CD4-positive, alpha-beta T cell (primary cell): ENCODE measurements at regions not wholly inside any gene's neighbourhood (a gene's known extent, or its start where the extent isn't known, plus 50 kb on each side); places are given as distances from the start of the nearest gene placed in this dataset.

Experiments used
- ATAC-seq: fragments of 200-7000 bp; cut with Tn5 transposase; one replicate; pipeline ENCODE4 v1.10.0; 2022; ENCODE audit warnings: mild to moderate bottlenecking; ENCODE audit not compliant: poor library complexity
- CTCF ChIA-PET: fragments of 350-600 bp; sonication (Branson Sonifier 250); formaldehyde crosslinking; loops from one replicate; lab custom pipeline; 2021; ENCODE audit warnings: antibody characterized with exemption, inconsistent platforms; lab: Charles Lee
- POLR2A ChIA-PET: fragments of 350-600 bp; sonication (Branson Sonifier 250); formaldehyde crosslinking; loops from one replicate; lab custom pipeline; 2021; ENCODE audit warnings: antibody characterized with exemption, inconsistent platforms; lab: Charles Lee
- DNase-seq, 14 experiments: peaks; one replicate each; pipeline ENCODE4 v3.0.0-alpha.2; 2013 to 2020; ENCODE audit warnings: mixed read lengths in 2 of 14
- H3K27ac ChIP-seq, 2 donors: one replicate each; pipeline versions ENCODE4 v1.5.1 to v1.7.0; 2013; ENCODE audit warnings: low read length in 2 of 2, low read depth in 1 of 2, mild to moderate bottlenecking in 1 of 2
- H3K27me3 ChIP-seq, 2 experiments: 1 replicate in 1 of 2; 2 replicates in 1 of 2; pipeline versions ENCODE4 v1.6.1 to v1.7.0; 2013; ENCODE audit warnings: low read length in 2 of 2, control low read depth in 1 of 2, mild to moderate bottlenecking in 1 of 2, moderate library complexity in 1 of 2; ENCODE audit not compliant: insufficient read depth in 2 of 2, control insufficient read depth in 1 of 2
- H3K36me3 ChIP-seq: one replicate; pipeline ENCODE4 v1.6.1; 2013; ENCODE audit warnings: low read length, control low read depth; ENCODE audit not compliant: insufficient read depth
- H3K4me1 ChIP-seq: one replicate; pipeline ENCODE4 v1.6.1; 2013; ENCODE audit warnings: low read length, control low read depth; ENCODE audit not compliant: insufficient read depth
- H3K4me3 ChIP-seq: one replicate; pipeline ENCODE4 v1.5.1; 2013; ENCODE audit warnings: mild to moderate bottlenecking, low read length, moderate library complexity
- H3K9me3 ChIP-seq, 2 experiments: 1 replicate in 1 of 2; 2 replicates in 1 of 2; pipeline versions ENCODE4 v1.6.1 to v1.7.0; 2013; ENCODE audit warnings: low read length in 2 of 2, mild to moderate bottlenecking in 2 of 2, control low read depth in 1 of 2, moderate library complexity in 1 of 2; ENCODE audit not compliant: control insufficient read depth in 1 of 2, insufficient read depth in 1 of 2
- H3K27ac Mint-ChIP-seq: one replicate; pipeline ENCODE4 v1.8.0; 2020; ENCODE audit warnings: mixed read lengths
- H3K27me3 Mint-ChIP-seq: one replicate; pipeline ENCODE4 v1.8.0; 2021; ENCODE audit warnings: mixed read lengths
- H3K36me3 Mint-ChIP-seq: one replicate; pipeline ENCODE4 v1.8.0; 2021; ENCODE audit warnings: low read depth, mixed read lengths
- H3K4me1 Mint-ChIP-seq: one replicate; pipeline ENCODE4 v1.8.0; 2021; ENCODE audit warnings: low read depth, mixed read lengths
- H3K4me3 Mint-ChIP-seq: one replicate; pipeline ENCODE4 v1.8.0; 2020; ENCODE audit warnings: mild to moderate bottlenecking, mixed read lengths
- H3K9me3 Mint-ChIP-seq: one replicate; pipeline ENCODE4 v1.8.0; 2020; ENCODE audit warnings: mixed read lengths
- CTCF ChIP-seq: fragments of 200-600 bp; IDR thresholded peaks from one replicate; pipeline ENCODE4 v1.8.0; 2022; ENCODE audit warnings: antibody characterized with exemption, mild to moderate bottlenecking
- intact Hi-C, 2 experiments: fragments of 100-400 bp; cut with DNase I in 1 of 2; cut with micrococcal nuclease in 1 of 2; formaldehyde crosslinking; loops; one replicate each; pipeline versions ENCODE4 v1.15.1 to v1.9.0; 2023 to 2025; cut with DNase I, micrococcal nuclease

- Histone ChIP-seq H3K27me3 (peaks cover 7 to 8% of the 10 kb centered on the region in 2 experiments), H3K27ac (no peak overlapping the region), H3K36me3 (no peaks in the 10 kb centered on the region), H3K4me1 (peaks cover 11% of the 10 kb centered on the region), H3K9me3 (peaks cover 3 to 6% of the 10 kb centered on the region in 2 experiments), H3K4me3 (no peak overlapping the region)
- Mint-ChIP-seq H3K4me1 (peaks cover 24% of the 10 kb centered on the region), H3K27me3 (peaks cover 58% of the 10 kb centered on the region), H3K9me3 (no peaks in the 10 kb centered on the region), H3K27ac (no peak overlapping the region), H3K36me3 (no peaks in the 10 kb centered on the region), H3K4me3 (no peak overlapping the region)
- no peak for TF ChIP-seq CTCF
- ChIA-PET CTCF (no interaction called here), POLR2A (no interaction called here)
- ATAC-seq (no peak), DNase-seq (no peak)
- intact Hi-C loops: no loop called here
Observed at GRCh38 chr10:130244928-130245495, 108.8 kb downstream of the GLRX3 start.

- ChIA-PET POLR2A (no interaction called here), CTCF (no interaction called here)
- ATAC-seq: no peak
- H3K4me1 Mint-ChIP-seq: peaks cover 24% of the 10 kb centered on the region
- Histone ChIP-seq H3K9me3 (peaks cover 3% of the 10 kb centered on the region in 2 experiments), H3K4me1 (peaks cover 11% of the 10 kb centered on the region), H3K27ac (no peak overlapping the region), H3K27me3 (peaks cover 7 to 8% of the 10 kb centered on the region in 2 experiments), H3K4me3 (no peak overlapping the region), H3K36me3 (no peaks in the 10 kb centered on the region)
- TF ChIP-seq CTCF: no peak
- intact Hi-C loops: no loop called here
- H3K27ac Mint-ChIP-seq: no peak overlapping the region
- no peaks in the 10 kb centered on the region for H3K36me3 Mint-ChIP-seq
- H3K27me3 Mint-ChIP-seq: peaks cover 50% of the 10 kb centered on the region
- no peaks in the 10 kb centered on the region for H3K9me3 Mint-ChIP-seq
- no peak for DNase-seq
- H3K4me3 Mint-ChIP-seq: no peak overlapping the region
Observed at GRCh38 chr10:130246113-130246512, 109.9 kb downstream of the GLRX3 start.

DNA sequence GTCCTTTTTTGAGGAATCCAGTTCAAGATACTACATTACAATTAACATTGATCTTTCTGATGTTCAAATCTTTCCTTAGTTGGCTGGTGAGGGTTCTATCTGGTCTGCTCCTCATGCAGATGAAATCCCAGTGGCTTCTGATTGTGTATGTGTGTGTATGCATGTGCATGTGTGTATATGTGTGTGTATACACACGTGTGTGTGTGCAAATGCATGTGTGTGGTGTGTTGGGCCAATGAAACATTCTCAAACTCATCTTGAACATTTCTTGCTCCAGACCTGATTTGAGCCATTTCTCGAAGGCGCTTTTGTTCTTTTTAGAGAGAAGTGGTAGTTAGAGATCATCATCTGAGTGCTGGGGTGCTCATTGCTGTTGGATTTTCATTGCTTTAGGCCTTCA, 113.9 kb downstream of the GLRX3 start:
- POLR2A ChIA-PET: no interaction called here
- Mint-ChIP-seq H3K27ac (no peak overlapping the region), H3K36me3 (no peaks in the 10 kb centered on the region)

More for the DNA sequence above, 113.9 kb downstream of the GLRX3 start:
- H3K27ac ChIP-seq: no peak overlapping the region
- H3K9me3 ChIP-seq: peaks cover 0 to 5% of the 10 kb centered on the region in 2 experiments
- no peaks in the 10 kb centered on the region for H3K36me3 ChIP-seq
- H3K4me3 Mint-ChIP-seq: no peak overlapping the region
- H3K27me3 Mint-ChIP-seq: peaks cover 21% of the 10 kb centered on the region
- H3K4me1 ChIP-seq: no peaks in the 10 kb centered on the region
- no peak overlapping the region for H3K4me3 ChIP-seq
- no peaks in the 10 kb centered on the region for H3K27me3 ChIP-seq
- intact Hi-C loops: no loop called here
- no peak for TF ChIP-seq CTCF
- H3K4me1 Mint-ChIP-seq: no peaks in the 10 kb centered on the region
- no peak for ATAC-seq
- CTCF ChIA-PET: no interaction called here
- no peak for DNase-seq
- no peaks in the 10 kb centered on the region for H3K9me3 Mint-ChIP-seq
